HG03139 (cell line): ENCODE measurements at regions not wholly inside any gene's neighbourhood (a gene's known extent, or its start where the extent isn't known, plus 50 kb on each side); places are given as distances from the start of the nearest gene placed in this dataset.
"Not testable (repeated sequence)": the region's sequence is repeated elsewhere in the genome, so short reads cannot be mapped to it uniquely, and the experiment has no call there.

Source experiments
- ATAC-seq: cut with Tn5 transposase; IDR thresholded peaks from one replicate; pipeline ENCODE4 v1.9.1; 2021; ENCODE audit not compliant: unreplicated experiment

DNA sequence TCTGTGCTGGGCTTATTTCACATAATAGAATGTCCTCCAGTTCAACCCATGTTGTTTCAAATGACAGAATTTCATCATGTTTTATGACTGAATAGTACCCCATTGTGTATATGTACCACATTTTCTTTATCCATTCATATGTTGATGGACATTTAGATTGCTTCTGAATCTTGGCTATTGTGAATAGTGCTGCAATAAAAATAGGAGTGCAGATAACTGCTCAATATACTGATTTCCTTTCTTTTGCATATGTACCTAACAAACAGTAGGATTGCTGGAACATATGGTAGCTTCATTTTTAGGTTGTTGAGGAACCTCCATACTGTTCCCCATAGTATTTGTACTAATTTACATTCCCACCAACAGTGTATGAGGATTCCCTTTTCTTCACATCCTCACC, 491.1 kb downstream of the BRINP3 start:
- ATAC-seq, result no peak

GRCh38 chr1:189987509-189987908, 490.2 kb downstream of the BRINP3 start:
- ATAC-seq, result no peak

DNA sequence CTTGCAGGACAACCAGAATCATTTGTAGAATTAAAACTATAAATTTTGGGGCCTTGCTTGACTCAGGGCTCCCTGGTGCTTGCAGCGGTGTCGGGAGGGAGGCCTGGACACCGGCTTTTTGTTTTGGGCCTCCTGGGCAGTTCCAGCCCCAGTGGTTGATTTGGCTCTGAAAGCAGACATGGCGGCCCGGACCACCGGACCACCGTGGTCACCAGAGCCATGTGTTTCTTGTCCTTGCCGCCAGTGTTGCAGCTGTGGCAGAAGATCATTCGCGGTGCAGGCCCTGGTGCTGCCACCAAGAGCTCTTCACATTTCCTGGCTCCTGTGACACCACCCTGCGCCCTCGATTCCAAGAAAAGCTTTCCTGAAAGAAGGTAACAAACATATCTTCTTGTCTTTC, 484.8 kb downstream of the BRINP3 start:
- ATAC-seq, result no peak

GRCh38 chr1:190000365-190000872, 477.2 kb downstream of the BRINP3 start:
- no peak for ATAC-seq

GRCh38 chr1:190001187-190001586, 476.5 kb downstream of the BRINP3 start:
- no peak for ATAC-seq

DNA sequence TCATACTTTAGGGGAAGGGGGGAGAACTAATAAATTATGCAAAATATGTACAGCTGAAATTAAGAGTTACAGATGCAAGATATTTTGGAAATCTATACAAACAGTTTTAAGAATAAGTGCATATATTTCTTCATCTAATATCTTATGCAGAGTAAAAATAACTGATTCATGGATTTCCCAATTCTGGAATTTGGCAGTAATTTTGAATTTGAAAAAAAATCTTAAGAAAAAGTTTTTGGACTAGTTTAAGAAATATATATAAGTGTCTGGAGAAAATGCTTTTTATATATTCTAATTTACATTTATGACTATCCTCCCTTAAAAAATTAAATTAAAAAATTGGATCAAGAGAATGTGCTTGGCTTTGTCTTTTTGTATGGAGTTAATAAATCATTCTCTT, 474.3 kb downstream of the BRINP3 start:
- ATAC-seq, result no peak

DNA sequence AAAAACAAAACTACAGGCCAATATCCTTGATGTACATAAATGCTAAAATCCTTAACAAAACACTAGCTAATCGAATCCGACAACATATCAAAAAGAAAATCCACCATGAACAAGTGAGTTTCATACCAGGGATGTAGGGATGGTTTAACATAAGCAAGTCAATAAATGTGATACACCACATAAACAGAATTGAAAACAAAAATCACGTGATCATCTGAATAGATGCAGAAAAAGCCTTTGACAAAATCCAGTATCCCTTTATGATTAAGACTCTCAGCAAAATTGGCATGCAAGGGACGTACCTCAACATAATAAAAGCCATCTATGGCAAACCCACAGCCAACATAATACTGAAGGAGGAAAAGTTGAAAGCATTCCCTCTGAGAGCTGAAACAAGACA, 466.1 kb downstream of the BRINP3 start:
- ATAC-seq, result no peak

DNA sequence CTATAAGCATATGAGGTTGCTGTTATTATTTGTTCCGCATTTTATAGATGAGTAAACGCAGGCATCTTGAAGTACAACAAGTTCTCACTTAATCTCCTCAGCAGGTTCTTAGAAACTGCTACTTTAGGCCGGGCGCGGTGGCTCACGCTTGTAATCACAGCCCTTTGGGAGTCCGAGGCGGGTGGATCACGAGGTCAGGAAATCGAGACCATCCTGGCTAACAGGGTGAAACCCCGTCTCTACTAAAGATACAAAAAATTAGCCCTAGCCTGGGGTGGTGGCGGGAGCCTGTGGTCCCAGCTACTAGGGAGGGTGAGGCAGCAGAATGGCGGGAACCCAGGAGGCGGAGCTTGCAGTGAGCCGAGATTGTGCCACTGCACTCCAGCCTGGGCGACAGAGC, 458.5 kb downstream of the BRINP3 start:
- not testable (repeated sequence) for ATAC-seq

DNA sequence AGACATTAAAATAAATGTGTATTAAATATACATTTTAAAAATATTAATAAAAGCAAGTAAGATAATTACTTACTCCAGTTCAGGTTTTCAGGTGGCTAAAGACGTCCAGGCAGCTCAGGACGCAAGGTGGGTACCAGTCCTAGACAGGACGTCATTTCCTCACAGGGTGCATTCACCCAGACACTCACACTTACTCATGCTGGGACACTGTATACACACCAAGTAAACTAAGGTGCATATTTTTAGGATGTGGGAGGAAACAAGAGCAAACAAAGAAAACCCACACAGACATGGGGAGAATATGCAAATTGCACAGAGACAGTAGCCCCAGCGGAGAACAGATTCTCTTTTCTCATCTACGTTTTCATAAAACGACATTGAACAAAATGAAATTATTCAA, 457.9 kb downstream of the BRINP3 start:
- no peak for ATAC-seq

- no peak for ATAC-seq
These were observed 455.0 kb downstream of the BRINP3 start for GRCh38 chr1:190022709-190023108.

DNA sequence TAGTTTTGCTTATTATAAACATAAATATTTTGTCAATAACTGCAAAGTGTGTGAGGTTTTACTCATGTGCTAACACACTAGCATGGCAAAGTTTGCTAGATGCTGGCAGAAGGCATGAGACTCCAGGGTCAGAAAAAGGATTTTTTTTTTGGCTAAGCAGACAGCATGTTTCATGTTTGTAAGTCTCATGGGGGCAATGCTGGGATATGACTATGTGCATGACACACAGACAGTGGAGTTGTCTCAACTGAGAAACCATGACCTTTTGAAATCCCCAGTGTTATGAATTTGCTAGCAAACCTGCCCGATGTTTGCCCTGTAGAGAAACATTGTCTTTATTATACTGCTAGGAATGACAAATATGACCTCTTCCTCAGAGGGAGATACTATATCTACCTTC, 448.2 kb downstream of the BRINP3 start:
- ATAC-seq, result no peak

DNA sequence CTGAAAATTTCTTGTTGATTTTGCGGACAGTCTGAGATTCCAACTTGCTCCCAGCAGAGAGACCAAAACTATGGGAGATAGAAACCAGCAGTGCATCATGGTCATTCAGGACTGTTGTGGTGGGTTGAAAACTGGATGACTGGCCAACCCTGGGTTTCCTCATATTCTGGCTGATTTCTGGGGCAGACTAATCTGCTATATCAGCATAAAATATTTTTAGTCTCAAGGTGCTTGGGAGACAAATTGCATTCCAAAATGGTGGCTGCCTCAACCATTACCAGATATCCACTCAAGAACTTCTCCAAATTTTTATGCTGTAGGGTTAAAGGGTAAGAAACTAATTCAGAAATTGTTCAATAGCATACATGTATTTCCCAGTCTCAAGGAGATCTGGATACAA, 434.0 kb downstream of the BRINP3 start:
- no peak for ATAC-seq

- ATAC-seq, result no peak
These were observed 431.4 kb downstream of the BRINP3 start for GRCh38 chr1:190046231-190046630.
